PC-9 (cell line): ENCODE measurements at regions not wholly inside any gene's neighbourhood (a gene's known extent, or its start where the extent isn't known, plus 50 kb on each side); places are given as distances from the start of the nearest gene placed in this dataset.

ENCODE experiments used
- EZH2 ChIP-seq: fragments of 200-600 bp; sonication (generic); IDR thresholded peaks from 2 replicates; pipeline ENCODE4 v1.8.0; 2017; ENCODE audit warnings: antibody characterized with exemption, low read depth
- TF ChIP-seq, protein P1 (sequence below): fragments of 200-600 bp; sonication (generic); conservative IDR thresholded peaks from 2 replicates; pipeline ENCODE4 v1.6.1; 2017; ENCODE audit warnings: mixed run types, antibody characterized with exemption, mild to moderate bottlenecking, moderate library complexity

DNA sequence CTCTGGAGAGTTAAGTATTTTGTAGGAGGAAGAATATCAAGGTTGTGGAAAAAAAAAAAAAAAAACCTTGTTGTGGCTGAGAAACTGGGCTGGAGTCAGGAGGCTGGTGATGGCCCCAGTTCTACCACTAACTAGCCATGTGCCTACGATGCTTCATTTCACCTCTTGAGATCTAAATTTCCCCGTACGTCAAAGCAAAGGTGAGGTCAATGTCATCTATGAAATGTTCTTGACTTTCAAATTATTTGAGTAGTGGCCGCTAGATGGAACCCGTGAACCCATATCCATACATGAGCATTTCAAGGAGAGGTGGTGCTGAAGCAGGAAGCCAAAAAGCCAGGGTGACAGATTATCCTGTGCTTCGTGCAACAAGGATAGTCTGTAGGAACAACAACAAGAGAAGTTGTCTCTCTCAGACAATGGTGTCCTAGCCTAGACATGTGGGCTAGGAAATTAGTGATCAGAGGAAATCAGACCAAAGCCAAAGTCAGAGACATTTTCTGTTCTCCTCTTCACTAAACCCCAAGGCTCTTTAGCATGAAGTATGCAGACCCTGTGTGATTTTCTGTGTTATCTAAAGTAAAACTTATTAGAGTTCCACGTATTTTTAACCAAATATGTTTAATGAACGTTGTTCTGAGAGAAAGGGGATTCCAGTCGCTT, 95.5 kb upstream of the ETV6 start:
- TF ChIP-seq, protein P1, sequence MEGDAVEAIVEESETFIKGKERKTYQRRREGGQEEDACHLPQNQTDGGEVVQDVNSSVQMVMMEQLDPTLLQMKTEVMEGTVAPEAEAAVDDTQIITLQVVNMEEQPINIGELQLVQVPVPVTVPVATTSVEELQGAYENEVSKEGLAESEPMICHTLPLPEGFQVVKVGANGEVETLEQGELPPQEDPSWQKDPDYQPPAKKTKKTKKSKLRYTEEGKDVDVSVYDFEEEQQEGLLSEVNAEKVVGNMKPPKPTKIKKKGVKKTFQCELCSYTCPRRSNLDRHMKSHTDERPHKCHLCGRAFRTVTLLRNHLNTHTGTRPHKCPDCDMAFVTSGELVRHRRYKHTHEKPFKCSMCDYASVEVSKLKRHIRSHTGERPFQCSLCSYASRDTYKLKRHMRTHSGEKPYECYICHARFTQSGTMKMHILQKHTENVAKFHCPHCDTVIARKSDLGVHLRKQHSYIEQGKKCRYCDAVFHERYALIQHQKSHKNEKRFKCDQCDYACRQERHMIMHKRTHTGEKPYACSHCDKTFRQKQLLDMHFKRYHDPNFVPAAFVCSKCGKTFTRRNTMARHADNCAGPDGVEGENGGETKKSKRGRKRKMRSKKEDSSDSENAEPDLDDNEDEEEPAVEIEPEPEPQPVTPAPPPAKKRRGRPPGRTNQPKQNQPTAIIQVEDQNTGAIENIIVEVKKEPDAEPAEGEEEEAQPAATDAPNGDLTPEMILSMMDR: peak; percentile 79
- TF ChIP-seq EZH2: no peak
